GM18498 (cell line): ENCODE measurements at regions not wholly inside any gene's neighbourhood (a gene's known extent, or its start where the extent isn't known, plus 50 kb on each side); places are given as distances from the start of the nearest gene placed in this dataset.
"Not testable (repeated sequence)": the region's sequence is repeated elsewhere in the genome, so short reads cannot be mapped to it uniquely, and the experiment has no call there.

ENCODE experiments used
- ATAC-seq: cut with Tn5 transposase; IDR thresholded peaks from one replicate; pipeline ENCODE4 v1.9.1; 2021; ENCODE audit warnings: mild to moderate bottlenecking, moderate library complexity; ENCODE audit not compliant: unreplicated experiment

- not testable (repeated sequence) for ATAC-seq
Measured at GRCh38 chr9:42325142-42325541, 141.7 kb downstream of the SPATA31A6 start.

- ATAC-seq: not testable (repeated sequence)
Measured at GRCh38 chr9:42325561-42325960, 142.1 kb downstream of the SPATA31A6 start.

- ATAC-seq: not testable (repeated sequence)
Measured at GRCh38 chr9:42326482-42326881, 143.0 kb downstream of the SPATA31A6 start.

- ATAC-seq: not testable (repeated sequence)
Measured at GRCh38 chr9:42335342-42335741, 151.9 kb downstream of the SPATA31A6 start.

GRCh38 chr9:42335984-42336657 lies 152.7 kb downstream of the SPATA31A6 start:
- ATAC-seq: not testable (repeated sequence)

GRCh38 chr9:42338275-42338674 lies 154.8 kb downstream of the SPATA31A6 start:
- not testable (repeated sequence) for ATAC-seq

- ATAC-seq: not testable (repeated sequence)
Measured at GRCh38 chr9:42339671-42340434, 156.4 kb downstream of the SPATA31A6 start.

GRCh38 chr9:42340435-42340723 lies 156.9 kb downstream of the SPATA31A6 start:
- ATAC-seq: not testable (repeated sequence)

GRCh38 chr9:42341860-42342259 lies 158.4 kb downstream of the SPATA31A6 start:
- ATAC-seq: not testable (repeated sequence)

- not testable (repeated sequence) for ATAC-seq
Measured at GRCh38 chr9:42342297-42342696, 158.8 kb downstream of the SPATA31A6 start.

GRCh38 chr9:42344508-42344907 lies 161.0 kb downstream of the SPATA31A6 start:
- ATAC-seq: not testable (repeated sequence)

GRCh38 chr9:42346916-42347315 lies 163.5 kb downstream of the SPATA31A6 start:
- not testable (repeated sequence) for ATAC-seq

- ATAC-seq: not testable (repeated sequence)
Measured at GRCh38 chr9:42349181-42349580, 165.7 kb downstream of the SPATA31A6 start.

GRCh38 chr9:42350412-42350811 lies 167.0 kb downstream of the SPATA31A6 start:
- ATAC-seq: not testable (repeated sequence)

GRCh38 chr9:42357604-42358373 lies 174.3 kb downstream of the SPATA31A6 start:
- ATAC-seq: not testable (repeated sequence)

GRCh38 chr9:42358626-42359247 lies 175.3 kb downstream of the SPATA31A6 start:
- ATAC-seq: not testable (repeated sequence)

- ATAC-seq: not testable (repeated sequence)
Measured at GRCh38 chr9:42364410-42365243, 181.2 kb downstream of the SPATA31A6 start.

- ATAC-seq: peak; percentile 96
Measured at GRCh38 chr9:42365244-42365945, 181.9 kb downstream of the SPATA31A6 start.

- ATAC-seq: not testable (repeated sequence)
Measured at GRCh38 chr9:42368279-42368881, 184.9 kb downstream of the SPATA31A6 start.
